WTC11 (cell line): ENCODE measurements at regions not wholly inside any gene's neighbourhood (a gene's known extent, or its start where the extent isn't known, plus 50 kb on each side); places are given as distances from the start of the nearest gene placed in this dataset.

ENCODE experiments used
- ATAC-seq: fragments of 200-7000 bp; cut with Tn5 transposase; 2 replicates; pipeline ENCODE4 v1.10.0; 2021; ENCODE audit warnings: mild to moderate bottlenecking, moderate library complexity
- CTCF ChIA-PET: fragments of 300-600 bp; sonication (Branson Sonifier 250); formaldehyde crosslinking; loops from one replicate; lab custom pipeline; 2021; ENCODE audit warnings: antibody characterized with exemption; lab: Charles Lee
- POLR2A ChIA-PET: fragments of 350-600 bp; sonication (Branson Sonifier 250); formaldehyde crosslinking; loops from one replicate; lab custom pipeline; 2021; ENCODE audit warnings: antibody characterized with exemption; lab: Charles Lee
- DNase-seq: peaks from one replicate; pipeline ENCODE4 v3.0.0; 2021; ENCODE audit warnings: low spot score
- H3K27ac Mint-ChIP-seq: 2 replicates; pipeline ENCODE4 v1.8.0; 2021; ENCODE audit warnings: mixed read lengths
- H3K27me3 Mint-ChIP-seq: 2 replicates; pipeline ENCODE4 v1.8.0; 2021; ENCODE audit warnings: low read depth, mild to moderate bottlenecking, moderate library complexity, mixed read lengths
- H3K36me3 Mint-ChIP-seq: 2 replicates; pipeline ENCODE4 v1.8.0; 2021; ENCODE audit warnings: mixed read lengths
- H3K4me1 Mint-ChIP-seq: 2 replicates; pipeline ENCODE4 v1.8.0; 2022; ENCODE audit warnings: mixed read lengths
- H3K4me3 Mint-ChIP-seq: 2 replicates; pipeline ENCODE4 v1.8.0; 2021; ENCODE audit warnings: mild to moderate bottlenecking, moderate library complexity, mixed read lengths
- H3K9me3 Mint-ChIP-seq: 2 replicates; pipeline ENCODE4 v1.8.0; 2021; ENCODE audit warnings: mixed read lengths
- ETV6 ChIP-seq: sonication (generic); formaldehyde crosslinking; IDR thresholded peaks from 2 replicates; pipeline ENCODE4 v1.8.1; 2022; ENCODE audit warnings: mild to moderate bottlenecking, missing genetic modification reagents
- FOXP1 ChIP-seq: sonication (generic); formaldehyde crosslinking; IDR thresholded peaks from 2 replicates; pipeline ENCODE4 v1.8.0; 2022; ENCODE audit warnings: missing genetic modification reagents, mild to moderate bottlenecking, moderate library complexity, borderline replicate concordance
- GABPB1 ChIP-seq: sonication (generic); formaldehyde crosslinking; IDR thresholded peaks from 2 replicates; pipeline ENCODE4 v1.8.1; 2023; ENCODE audit warnings: mild to moderate bottlenecking, missing genetic modification reagents
- IRF2 ChIP-seq: sonication (generic); formaldehyde crosslinking; IDR thresholded peaks from 2 replicates; pipeline ENCODE4 v1.8.0; 2022; ENCODE audit warnings: low read depth, missing genetic modification reagents, borderline replicate concordance
- JAZF1 ChIP-seq: fragments of 250-450 bp; sonication (Bioruptor Pico); IDR thresholded peaks from 2 replicates; pipeline ENCODE4 v1.9.0; 2021; ENCODE audit warnings: moderate library complexity, mild to moderate bottlenecking, inconsistent platforms
- JUN ChIP-seq: sonication (generic); formaldehyde crosslinking; IDR thresholded peaks from 2 replicates; pipeline ENCODE4 v1.8.0; 2023; ENCODE audit warnings: mild to moderate bottlenecking, missing genetic modification reagents
- KAT7 ChIP-seq: sonication (generic); formaldehyde crosslinking; IDR thresholded peaks from 2 replicates; pipeline ENCODE4 v1.8.1; 2023; ENCODE audit warnings: missing genetic modification reagents, mild to moderate bottlenecking, borderline replicate concordance
- MXD4 ChIP-seq: fragments of 250-450 bp; sonication (Bioruptor Pico); IDR thresholded peaks from 2 replicates; pipeline ENCODE4 v1.8.0; 2021; ENCODE audit warnings: mild to moderate bottlenecking, moderate library complexity, borderline replicate concordance
- NFATC4 ChIP-seq: fragments of 250-450 bp; sonication (Bioruptor Pico); IDR thresholded peaks from 2 replicates; pipeline ENCODE4 v1.9.0; 2021; ENCODE audit warnings: mild to moderate bottlenecking
- SMAD3 ChIP-seq: sonication (generic); formaldehyde crosslinking; IDR thresholded peaks from 2 replicates; pipeline ENCODE4 v1.8.0; 2022; ENCODE audit warnings: missing genetic modification reagents, mild to moderate bottlenecking, borderline replicate concordance
- TCF7 ChIP-seq: sonication (generic); formaldehyde crosslinking; IDR thresholded peaks from 2 replicates; pipeline ENCODE4 v1.8.0; 2022; ENCODE audit warnings: mild to moderate bottlenecking, low read depth, missing genetic modification reagents, moderate library complexity
- TEAD4 ChIP-seq: sonication (generic); formaldehyde crosslinking; IDR thresholded peaks from 2 replicates; pipeline ENCODE4 v1.8.0; 2022; ENCODE audit warnings: mild to moderate bottlenecking, missing genetic modification reagents
- ZNF121 ChIP-seq: sonication (generic); formaldehyde crosslinking; IDR thresholded peaks from 2 replicates; pipeline ENCODE4 v1.8.0; 2023; ENCODE audit warnings: missing genetic modification reagents
- ZNF317 ChIP-seq: sonication (generic); formaldehyde crosslinking; IDR thresholded peaks from 2 replicates; pipeline ENCODE4 v1.8.1; 2023; ENCODE audit warnings: low read depth, mild to moderate bottlenecking, moderate library complexity, missing genetic modification reagents, borderline replicate concordance
- ZNF396 ChIP-seq: fragments of 250-450 bp; sonication (Bioruptor Pico); IDR thresholded peaks from 2 replicates; pipeline ENCODE4 v1.8.0; 2021; ENCODE audit warnings: mild to moderate bottlenecking, moderate library complexity, borderline replicate concordance
- TF ChIP-seq, protein P1 (sequence below): sonication (generic); formaldehyde crosslinking; IDR thresholded peaks from 2 replicates; pipeline ENCODE4 v1.8.1; 2023; ENCODE audit warnings: mild to moderate bottlenecking, moderate library complexity, missing genetic modification reagents
- TF ChIP-seq, protein P2 (sequence below): sonication (generic); formaldehyde crosslinking; IDR thresholded peaks from 2 replicates; pipeline ENCODE4 v1.8.1; 2022; ENCODE audit warnings: low read depth, missing genetic modification reagents, borderline replicate concordance
- TF ChIP-seq, protein P3 (sequence below): fragments of 200-600 bp; IDR thresholded peaks from 2 replicates; pipeline ENCODE4 v1.8.0; 2022; ENCODE audit warnings: antibody characterized with exemption
- TF ChIP-seq, protein P4 (sequence below): sonication (generic); formaldehyde crosslinking; IDR thresholded peaks from 2 replicates; pipeline ENCODE4 v1.8.1; 2022; ENCODE audit warnings: low read depth, mild to moderate bottlenecking, moderate library complexity, missing genetic modification reagents, borderline replicate concordance
- TF ChIP-seq, protein P5 (sequence below): sonication (generic); formaldehyde crosslinking; IDR thresholded peaks from 2 replicates; pipeline ENCODE4 v1.8.1; 2022; ENCODE audit warnings: missing genetic modification reagents, borderline replicate concordance
- TF ChIP-seq, protein P6 (sequence below): fragments of 250-450 bp; sonication (Bioruptor Pico); conservative IDR thresholded peaks from 2 replicates; pipeline ENCODE4 v1.9.0; 2021; ENCODE audit warnings: mild to moderate bottlenecking
- TF ChIP-seq, protein P7 (sequence below): sonication (generic); formaldehyde crosslinking; IDR thresholded peaks from 2 replicates; pipeline ENCODE4 v1.8.1; 2023; ENCODE audit warnings: mild to moderate bottlenecking, missing genetic modification reagents, moderate library complexity
- TF ChIP-seq, protein P8 (sequence below): fragments of 250-450 bp; sonication (Bioruptor Pico); IDR thresholded peaks from 2 replicates; pipeline ENCODE4 v1.9.0; 2021; ENCODE audit warnings: mild to moderate bottlenecking

DNA sequence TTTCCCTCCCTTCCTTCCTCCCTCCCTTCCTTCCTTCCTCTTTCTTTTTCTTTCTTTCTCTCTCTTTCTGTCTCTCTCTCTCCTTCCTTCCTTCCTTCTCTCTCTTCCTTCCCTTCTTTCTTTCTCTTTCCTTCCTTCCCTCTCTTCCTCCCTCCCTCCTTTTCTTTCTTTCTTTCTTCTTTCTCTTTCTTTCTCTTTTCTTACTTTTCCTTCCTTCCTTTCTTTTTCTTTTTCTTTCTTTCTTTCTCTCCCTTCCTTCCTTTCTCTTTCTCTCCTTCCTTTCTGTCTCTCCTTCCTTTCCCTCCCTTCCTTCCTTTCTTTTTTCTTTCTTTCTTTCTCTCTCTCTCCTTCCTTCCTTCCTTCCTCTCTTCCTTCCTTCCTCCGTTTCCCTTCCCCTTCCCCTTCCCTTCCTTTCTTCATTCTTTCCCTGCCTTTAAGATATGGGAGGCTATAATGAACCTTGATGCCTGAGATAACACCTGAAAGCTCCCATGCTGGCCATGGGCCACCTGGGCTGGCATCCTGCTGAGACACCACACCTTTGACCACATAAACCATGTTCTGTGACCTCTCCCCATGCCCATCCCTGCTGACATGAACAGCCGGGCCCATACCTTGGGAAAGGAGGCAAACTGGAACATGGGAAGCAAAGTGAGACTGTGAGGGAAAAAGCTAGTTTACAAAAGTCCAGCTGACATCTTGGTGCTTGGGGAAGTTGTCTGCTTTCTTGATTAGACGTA is 197.8 kb upstream of the ZNF618 start:
- Mint-ChIP-seq H3K4me3 (no peak overlapping the region), H3K27me3 (peaks cover 11% of the 10 kb centered on the region), H3K36me3 (no peaks in the 10 kb centered on the region), H3K27ac (no peak overlapping the region), H3K4me1 (peaks cover 7% of the 10 kb centered on the region), H3K9me3 (no peaks in the 10 kb centered on the region)
- POLR2A ChIA-PET, result no interaction called here
- DNase-seq (no peak), ATAC-seq (no peak)
- CTCF ChIA-PET, result interaction anchor here (0.9 kb wide), 1 partner anchor 430 kb away, joined by 3 read pairs; no protein-coding TSS in a partner anchor
- TF ChIP-seq, protein P1, sequence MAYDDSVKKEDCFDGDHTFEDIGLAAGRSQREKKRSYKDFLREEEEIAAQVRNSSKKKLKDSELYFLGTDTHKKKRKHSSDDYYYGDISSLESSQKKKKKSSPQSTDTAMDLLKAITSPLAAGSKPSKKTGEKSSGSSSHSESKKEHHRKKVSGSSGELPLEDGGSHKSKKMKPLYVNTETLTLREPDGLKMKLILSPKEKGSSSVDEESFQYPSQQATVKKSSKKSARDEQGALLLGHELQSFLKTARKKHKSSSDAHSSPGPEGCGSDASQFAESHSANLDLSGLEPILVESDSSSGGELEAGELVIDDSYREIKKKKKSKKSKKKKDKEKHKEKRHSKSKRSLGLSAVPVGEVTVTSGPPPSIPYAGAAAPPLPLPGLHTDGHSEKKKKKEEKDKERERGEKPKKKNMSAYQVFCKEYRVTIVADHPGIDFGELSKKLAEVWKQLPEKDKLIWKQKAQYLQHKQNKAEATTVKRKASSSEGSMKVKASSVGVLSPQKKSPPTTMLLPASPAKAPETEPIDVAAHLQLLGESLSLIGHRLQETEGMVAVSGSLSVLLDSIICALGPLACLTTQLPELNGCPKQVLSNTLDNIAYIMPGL, result no peak
- TF ChIP-seq, protein P2, sequence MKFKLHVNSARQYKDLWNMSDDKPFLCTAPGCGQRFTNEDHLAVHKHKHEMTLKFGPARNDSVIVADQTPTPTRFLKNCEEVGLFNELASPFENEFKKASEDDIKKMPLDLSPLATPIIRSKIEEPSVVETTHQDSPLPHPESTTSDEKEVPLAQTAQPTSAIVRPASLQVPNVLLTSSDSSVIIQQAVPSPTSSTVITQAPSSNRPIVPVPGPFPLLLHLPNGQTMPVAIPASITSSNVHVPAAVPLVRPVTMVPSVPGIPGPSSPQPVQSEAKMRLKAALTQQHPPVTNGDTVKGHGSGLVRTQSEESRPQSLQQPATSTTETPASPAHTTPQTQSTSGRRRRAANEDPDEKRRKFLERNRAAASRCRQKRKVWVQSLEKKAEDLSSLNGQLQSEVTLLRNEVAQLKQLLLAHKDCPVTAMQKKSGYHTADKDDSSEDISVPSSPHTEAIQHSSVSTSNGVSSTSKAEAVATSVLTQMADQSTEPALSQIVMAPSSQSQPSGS, result no peak
- no peak for TF ChIP-seq ZNF396 (CRISPR knock-in tag)
- no peak for TF ChIP-seq ZNF121 (CRISPR knock-in tag)
- no peak for TF ChIP-seq ETV6 (CRISPR knock-in tag)
- TF ChIP-seq, protein P3, sequence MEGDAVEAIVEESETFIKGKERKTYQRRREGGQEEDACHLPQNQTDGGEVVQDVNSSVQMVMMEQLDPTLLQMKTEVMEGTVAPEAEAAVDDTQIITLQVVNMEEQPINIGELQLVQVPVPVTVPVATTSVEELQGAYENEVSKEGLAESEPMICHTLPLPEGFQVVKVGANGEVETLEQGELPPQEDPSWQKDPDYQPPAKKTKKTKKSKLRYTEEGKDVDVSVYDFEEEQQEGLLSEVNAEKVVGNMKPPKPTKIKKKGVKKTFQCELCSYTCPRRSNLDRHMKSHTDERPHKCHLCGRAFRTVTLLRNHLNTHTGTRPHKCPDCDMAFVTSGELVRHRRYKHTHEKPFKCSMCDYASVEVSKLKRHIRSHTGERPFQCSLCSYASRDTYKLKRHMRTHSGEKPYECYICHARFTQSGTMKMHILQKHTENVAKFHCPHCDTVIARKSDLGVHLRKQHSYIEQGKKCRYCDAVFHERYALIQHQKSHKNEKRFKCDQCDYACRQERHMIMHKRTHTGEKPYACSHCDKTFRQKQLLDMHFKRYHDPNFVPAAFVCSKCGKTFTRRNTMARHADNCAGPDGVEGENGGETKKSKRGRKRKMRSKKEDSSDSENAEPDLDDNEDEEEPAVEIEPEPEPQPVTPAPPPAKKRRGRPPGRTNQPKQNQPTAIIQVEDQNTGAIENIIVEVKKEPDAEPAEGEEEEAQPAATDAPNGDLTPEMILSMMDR, result no peak
- no peak for TF ChIP-seq NFATC4
- TF ChIP-seq, protein P4, sequence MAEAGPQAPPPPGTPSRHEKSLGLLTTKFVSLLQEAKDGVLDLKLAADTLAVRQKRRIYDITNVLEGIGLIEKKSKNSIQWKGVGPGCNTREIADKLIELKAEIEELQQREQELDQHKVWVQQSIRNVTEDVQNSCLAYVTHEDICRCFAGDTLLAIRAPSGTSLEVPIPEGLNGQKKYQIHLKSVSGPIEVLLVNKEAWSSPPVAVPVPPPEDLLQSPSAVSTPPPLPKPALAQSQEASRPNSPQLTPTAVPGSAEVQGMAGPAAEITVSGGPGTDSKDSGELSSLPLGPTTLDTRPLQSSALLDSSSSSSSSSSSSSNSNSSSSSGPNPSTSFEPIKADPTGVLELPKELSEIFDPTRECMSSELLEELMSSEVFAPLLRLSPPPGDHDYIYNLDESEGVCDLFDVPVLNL (CRISPR knock-in tag), result no peak

DNA sequence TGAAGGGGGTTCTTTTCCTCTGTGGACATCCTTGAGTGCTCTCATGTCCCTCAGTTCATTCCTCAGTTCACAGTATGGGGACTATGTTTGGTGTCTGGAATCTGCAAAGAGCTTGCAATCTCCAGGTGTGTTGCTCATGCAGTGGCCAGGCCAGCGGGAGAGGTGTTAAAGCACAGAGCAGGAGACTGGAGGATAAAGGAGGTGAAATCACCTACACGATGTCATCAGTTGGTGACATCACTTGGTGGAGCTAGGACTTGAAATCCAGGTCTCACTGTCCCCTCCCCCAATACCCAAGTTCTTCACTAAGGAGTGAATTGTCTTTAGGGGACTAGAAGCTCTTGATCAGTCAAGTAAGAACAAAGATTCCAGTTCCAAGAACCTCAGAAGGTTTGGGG is 197.3 kb upstream of the ZNF618 start:
- no peak overlapping the region for H3K4me3 Mint-ChIP-seq
- CTCF ChIA-PET, result interaction anchor here (0.9 kb wide), 1 partner anchor 430 kb away, joined by 3 read pairs; no protein-coding TSS in a partner anchor
- H3K9me3 Mint-ChIP-seq, result no peaks in the 10 kb centered on the region
- POLR2A ChIA-PET, result no interaction called here
- no peak overlapping the region for H3K27ac Mint-ChIP-seq
- peaks cover 7% of the 10 kb centered on the region for H3K4me1 Mint-ChIP-seq
- H3K36me3 Mint-ChIP-seq, result no peaks in the 10 kb centered on the region
- ATAC-seq (no peak), DNase-seq (no peak)
- peaks cover 14% of the 10 kb centered on the region for H3K27me3 Mint-ChIP-seq
- TF ChIP-seq, protein P5, sequence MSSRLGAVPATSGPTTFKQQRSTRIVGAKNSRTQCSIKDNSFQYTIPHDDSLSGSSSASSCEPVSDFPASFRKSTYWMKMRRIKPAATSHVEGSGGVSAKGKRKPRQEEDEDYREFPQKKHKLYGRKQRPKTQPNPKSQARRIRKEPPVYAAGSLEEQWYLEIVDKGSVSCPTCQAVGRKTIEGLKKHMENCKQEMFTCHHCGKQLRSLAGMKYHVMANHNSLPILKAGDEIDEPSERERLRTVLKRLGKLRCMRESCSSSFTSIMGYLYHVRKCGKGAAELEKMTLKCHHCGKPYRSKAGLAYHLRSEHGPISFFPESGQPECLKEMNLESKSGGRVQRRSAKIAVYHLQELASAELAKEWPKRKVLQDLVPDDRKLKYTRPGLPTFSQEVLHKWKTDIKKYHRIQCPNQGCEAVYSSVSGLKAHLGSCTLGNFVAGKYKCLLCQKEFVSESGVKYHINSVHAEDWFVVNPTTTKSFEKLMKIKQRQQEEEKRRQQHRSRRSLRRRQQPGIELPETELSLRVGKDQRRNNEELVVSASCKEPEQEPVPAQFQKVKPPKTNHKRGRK (CRISPR knock-in tag), result no peak
- TF ChIP-seq JUN (CRISPR knock-in tag), result no peak
- TF ChIP-seq, protein P6, sequence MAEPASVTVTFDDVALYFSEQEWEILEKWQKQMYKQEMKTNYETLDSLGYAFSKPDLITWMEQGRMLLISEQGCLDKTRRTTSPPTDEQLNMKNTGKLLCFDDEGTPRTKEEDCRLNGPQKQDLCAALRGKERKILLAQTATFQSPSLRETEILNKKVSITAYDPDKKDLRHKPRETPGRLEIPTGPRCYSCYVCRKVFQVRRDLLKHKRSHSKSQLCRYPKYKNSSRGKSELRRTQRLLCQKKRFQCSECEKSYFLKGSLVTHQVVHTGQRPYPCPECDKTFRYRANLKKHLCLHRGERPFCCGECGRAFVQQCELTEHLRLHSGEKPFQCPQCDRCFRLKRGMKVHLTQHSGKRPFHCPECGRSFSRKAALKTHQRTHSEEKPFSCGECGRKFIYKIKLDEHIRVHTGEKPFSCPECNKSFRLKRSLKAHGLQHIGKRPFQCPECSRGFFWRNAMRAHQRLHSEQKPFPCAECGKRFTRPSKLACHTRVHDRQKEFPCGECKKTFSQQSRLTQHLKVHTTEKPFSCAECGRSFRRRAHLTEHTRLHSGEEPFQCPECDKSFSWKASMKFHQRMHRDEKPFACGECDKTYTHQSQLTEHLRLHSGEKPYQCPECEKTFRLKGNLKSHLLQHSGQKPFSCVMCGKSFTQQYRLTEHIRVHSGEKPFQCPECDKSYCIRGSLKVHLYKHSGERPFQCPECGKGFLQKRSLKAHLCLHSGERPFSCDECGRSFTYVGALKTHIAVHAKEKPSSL (CRISPR knock-in tag), result no peak
- TF ChIP-seq JAZF1 (CRISPR knock-in tag), result no peak
- no peak for TF ChIP-seq SMAD3 (CRISPR knock-in tag)
- TF ChIP-seq, protein P7, sequence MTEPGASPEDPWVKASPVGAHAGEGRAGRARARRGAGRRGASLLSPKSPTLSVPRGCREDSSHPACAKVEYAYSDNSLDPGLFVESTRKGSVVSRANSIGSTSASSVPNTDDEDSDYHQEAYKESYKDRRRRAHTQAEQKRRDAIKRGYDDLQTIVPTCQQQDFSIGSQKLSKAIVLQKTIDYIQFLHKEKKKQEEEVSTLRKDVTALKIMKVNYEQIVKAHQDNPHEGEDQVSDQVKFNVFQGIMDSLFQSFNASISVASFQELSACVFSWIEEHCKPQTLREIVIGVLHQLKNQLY (CRISPR knock-in tag), result no peak
- TF ChIP-seq, protein P8, sequence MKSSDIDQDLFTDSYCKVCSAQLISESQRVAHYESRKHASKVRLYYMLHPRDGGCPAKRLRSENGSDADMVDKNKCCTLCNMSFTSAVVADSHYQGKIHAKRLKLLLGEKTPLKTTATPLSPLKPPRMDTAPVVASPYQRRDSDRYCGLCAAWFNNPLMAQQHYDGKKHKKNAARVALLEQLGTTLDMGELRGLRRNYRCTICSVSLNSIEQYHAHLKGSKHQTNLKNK (CRISPR knock-in tag), result no peak
- TF ChIP-seq TEAD4 (CRISPR knock-in tag), result no peak
- no peak for TF ChIP-seq FOXP1
- TF ChIP-seq IRF2 (CRISPR knock-in tag), result no peak
- TF ChIP-seq MXD4 (CRISPR knock-in tag), result no peak
- TF ChIP-seq KAT7 (CRISPR knock-in tag), result no peak
- TF ChIP-seq GABPB1 (CRISPR knock-in tag), result no peak
- TF ChIP-seq ZNF317 (CRISPR knock-in tag), result no peak
- TF ChIP-seq TCF7 (CRISPR knock-in tag), result no peak
